Left colon (tissue), 2 donors: ENCODE measurements at regions not wholly inside any gene's neighbourhood (a gene's known extent, or its start where the extent isn't known, plus 50 kb on each side); places are given as distances from the start of the nearest gene placed in this dataset.
"Not testable (repeated sequence)": the region's sequence is repeated elsewhere in the genome, so short reads cannot be mapped to it uniquely, and the experiment has no call there.

Source experiments
- ATAC-seq: fragments of 200-7000 bp; cut with Tn5 transposase; one replicate; pipeline ENCODE4 v1.9.1; 2020; ENCODE audit warnings: mild to moderate bottlenecking, moderate library complexity
- DNase-seq, 2 donors: peaks; one replicate each; pipeline ENCODE4 v3.0.0-alpha.2; 2020
- intact Hi-C, 2 donors: fragments of 100-400 bp; cut with DNase I in 1 of 2; cut with micrococcal nuclease in 1 of 2; formaldehyde crosslinking; loops; one replicate each; pipeline versions ENCODE4 v1.11.2 to v1.14.0; 2022; cut with DNase I, micrococcal nuclease
- donor health status: DM: no; HTN: no; CAD: no.
- donor health status: DM: yes; HTN: yes; CAD: no.

DNA sequence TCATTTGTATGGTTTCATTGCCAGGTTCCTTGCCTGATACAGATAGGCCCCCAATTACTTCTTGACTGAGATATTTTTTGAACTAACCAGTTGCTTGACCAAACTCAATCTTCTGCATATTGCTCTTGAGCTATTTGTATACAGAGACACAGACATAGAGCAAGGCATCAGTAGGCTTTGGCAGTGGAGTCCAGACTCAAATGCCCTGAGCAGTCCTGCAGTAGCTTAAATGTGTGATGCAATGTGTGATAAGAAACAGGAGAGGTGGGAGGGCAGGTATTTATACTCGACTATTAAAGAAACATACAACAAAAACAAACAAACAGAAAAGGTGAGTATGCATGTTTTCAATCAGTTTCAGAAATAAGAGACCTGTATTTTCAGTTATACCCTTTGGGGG, 197.9 kb upstream of the DAB1 start:
- intact Hi-C loops = no loop called here
- ATAC-seq = no peak
- DNase-seq = no peak

DNA sequence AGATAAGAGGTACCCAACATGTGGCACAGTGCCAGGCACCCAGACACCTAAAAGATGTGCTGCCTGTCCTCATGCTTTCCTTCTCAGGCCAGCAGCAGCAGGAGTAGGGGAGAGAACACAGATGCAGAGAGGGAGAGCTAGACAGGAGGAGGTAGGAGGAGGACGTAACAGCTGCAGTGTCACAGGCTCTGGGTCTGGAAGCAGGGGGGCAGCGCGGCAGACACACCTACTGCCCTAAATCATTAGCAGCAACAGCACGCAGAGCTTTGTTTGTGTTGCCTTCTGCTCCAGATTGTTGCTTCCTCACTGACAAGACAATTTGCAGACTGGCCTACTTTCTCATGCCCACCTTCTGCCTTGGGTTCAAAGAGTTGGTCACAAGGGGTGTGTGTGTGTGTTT, 196.7 kb upstream of the DAB1 start:
- DNase-seq (no peak), ATAC-seq (no peak)
- intact Hi-C loops = no loop called here

DNA sequence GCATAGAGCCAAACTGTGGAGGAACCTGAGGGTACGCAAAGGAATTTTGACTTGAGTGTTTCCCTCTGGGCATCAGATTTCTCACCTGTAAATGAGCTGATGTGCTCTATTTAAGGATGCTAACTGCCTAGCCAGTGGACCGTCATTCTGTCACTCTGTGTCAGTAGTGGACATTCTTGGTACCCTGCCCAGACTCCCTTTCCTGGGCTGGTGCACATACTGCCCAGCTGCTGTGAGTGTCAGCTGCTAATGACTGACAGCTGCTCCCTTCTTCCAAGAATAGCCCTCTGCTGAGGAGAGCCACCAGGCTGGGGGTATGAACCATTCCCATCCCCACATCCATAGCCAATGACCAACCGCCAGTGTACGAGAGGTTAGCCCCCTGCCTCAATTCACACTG, 193.1 kb upstream of the DAB1 start:
- ATAC-seq (no peak), DNase-seq (no peak)
- intact Hi-C loops = no loop called here

DNA sequence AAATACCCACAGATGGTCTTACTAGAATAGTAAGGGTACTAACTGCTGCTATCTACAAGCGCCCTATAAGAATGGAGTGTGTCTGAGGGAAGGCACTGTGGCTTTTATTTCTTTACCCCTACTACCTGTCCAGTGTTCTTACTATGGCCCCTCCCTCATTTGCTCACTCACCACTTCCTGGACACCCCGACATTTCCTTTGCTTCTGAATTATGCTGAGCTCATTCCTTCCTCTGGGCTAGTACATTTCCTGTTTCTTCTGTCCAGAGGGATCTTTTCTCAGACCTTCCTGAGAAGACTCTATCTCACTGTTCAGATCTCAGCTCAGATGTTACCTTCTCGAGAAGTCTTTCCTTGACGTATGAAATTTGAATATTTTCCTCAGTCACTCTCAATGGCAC, 192.1 kb upstream of the DAB1 start:
- no peak for DNase-seq
- intact Hi-C loops = no loop called here
- no peak for ATAC-seq

DNA sequence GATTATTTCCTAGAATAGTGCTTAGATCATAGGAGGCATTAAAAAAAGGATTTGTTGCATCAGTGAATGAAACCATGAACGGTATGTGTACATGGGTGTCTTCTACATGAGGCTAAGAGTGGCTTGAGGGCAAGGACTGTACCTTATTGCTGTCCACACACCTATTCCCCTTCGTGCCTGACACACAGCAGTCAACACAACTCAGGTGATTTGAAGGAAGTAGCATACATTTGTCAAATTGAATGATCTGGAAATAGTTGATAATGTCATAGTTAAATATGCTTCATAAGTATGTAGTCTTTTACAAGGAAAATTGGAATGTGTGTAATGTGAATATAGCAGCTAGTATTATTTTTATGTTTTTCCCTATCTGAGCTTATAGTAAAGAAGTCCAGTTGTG, 189.0 kb upstream of the DAB1 start:
- intact Hi-C loops = no loop called here
- no peak for DNase-seq
- no peak for ATAC-seq

DNA sequence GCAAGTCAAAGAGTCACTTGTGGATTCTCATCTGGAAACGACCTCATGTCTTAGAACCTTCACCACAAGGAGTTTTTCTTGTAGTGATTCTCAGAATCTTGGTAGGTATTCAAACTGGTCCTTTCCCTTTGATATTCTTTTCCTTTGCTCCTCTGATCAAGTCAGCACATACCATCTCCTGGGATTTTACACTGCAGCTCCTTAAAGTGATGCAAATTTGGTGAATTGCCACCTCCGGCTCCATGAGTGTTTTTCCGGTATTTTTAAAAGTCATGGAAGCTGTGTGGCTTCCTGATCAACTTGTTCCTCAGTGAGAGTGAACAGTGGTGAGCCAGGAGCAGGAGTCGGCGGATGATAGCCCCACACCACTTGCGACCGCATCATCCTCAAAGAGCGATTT, 182.1 kb upstream of the DAB1 start:
- DNase-seq = no peak
- no peak for ATAC-seq
- intact Hi-C loops = no loop called here

DNA sequence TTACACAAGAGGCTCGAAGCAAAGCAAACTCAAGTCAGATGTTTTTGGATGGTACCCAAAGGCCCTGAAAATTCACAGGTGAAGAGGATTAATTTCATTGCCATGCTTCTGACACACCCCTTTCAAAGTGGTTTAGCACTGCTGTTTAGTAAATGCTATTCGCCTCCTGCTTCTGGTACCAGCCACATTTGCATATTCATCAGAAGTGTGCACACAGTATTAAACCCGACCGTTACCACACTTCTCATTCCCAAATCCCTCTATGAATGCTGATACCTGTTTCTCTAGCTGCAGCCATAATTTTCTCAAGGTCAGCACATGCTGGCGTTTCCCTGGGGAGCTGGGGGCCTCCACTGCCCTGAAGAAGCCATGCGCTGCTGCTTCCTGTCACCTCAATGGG, 179.8 kb upstream of the DAB1 start:
- DNase-seq (no peak), ATAC-seq (no peak)
- intact Hi-C loops = no loop called here

DNA sequence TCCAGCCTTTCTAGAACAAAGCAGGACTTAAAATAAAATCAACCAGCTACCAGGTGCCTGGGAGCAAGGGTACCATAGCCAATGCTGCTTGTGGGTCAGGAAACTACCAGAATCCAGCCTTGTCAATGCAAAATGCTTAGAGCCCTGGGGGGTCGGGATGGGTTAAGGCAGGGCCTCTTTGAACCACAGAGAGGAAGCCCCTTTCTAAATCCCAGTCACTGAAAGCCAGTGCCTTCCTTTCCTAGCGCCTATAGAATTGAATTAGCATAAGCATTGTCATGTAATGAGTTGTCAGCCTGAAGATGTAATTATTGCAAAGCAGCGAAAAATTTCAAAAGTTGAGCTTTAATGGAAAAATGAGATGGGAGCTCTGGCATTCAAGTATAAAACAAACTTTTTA, 176.6 kb upstream of the DAB1 start:
- no peak for DNase-seq
- no peak for ATAC-seq
- intact Hi-C loops = no loop called here

DNA sequence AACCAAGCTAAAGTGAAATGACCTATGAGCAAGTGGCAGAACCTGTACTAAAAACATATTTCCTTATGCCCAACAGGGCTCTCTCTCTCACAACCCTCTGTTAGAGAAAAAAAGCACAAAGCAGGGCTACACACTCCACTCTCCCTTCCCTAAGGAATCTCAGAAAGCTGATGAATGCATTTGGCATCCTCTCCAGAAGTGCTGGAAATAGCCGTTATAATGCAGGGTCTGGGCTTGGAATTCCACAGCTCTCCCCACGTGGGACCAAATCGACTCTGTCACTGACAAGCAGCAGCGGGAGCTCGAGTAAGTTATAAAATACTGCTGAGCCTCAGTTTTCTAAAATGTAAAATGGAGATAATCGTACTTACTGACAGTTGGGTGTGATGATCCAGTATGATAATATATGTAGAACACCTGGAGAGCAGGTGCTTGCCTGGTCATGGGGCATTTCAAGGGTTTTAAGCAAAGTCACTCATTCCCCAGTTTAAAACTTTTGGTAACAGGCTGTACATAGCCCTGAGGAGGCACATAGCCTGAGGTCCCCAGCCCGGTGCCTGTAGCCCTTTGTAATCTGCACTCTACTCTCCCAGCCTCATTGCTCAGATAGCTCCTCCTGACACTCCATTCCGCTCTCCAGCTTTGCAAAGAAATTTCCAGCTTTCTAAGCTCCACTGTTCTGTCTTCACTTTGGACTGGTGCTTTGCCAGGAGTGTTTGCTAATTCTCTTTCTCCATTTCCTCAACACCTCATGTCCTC, 175.6 kb upstream of the DAB1 start:
- no peak for DNase-seq
- no peak for ATAC-seq

DNA sequence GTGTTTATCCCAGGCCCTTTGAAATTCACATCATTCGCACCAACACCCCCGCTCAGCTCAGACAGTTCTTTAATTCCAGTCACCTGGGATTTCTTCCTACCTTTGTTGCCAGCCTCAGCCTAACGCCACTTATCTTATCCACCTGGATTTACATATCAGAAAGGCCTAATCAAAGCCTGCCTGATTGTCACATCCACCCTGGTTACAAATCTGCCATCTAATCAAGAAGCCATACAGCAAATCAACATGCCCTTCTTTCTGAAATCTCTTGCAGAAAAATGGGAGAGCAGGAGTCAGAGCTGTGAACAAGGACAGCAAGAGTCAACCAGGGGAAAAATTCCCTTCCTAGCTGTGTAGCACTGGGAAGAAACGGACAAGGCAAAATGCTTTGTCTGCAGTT, 173.2 kb upstream of the DAB1 start:
- intact Hi-C loops = no loop called here
- ATAC-seq = no peak
- no peak for DNase-seq

More for the DNA sequence above, 175.6 kb upstream of the DAB1 start:
- intact Hi-C loops = no loop called here

DNA sequence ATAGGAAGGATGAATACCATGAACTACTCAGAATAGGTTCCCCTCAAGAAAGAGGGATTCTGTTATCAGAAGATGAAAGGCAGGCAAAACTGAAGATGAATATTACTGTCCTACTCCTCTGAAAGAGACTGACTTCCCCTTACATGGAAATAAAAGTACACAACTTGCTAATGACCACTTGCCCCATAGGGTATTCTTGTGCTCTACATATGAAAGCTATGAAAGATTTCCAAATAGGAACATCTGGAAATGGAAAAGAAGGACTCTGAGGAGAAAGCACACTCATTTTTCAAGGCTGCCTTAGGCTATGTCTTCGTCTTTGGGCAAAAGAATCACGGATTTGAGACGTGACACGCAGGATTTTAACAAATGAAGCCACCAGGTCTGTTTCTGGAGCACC, 170.1 kb upstream of the DAB1 start:
- ATAC-seq = no peak
- no peak for DNase-seq
- intact Hi-C loops = no loop called here

DNA sequence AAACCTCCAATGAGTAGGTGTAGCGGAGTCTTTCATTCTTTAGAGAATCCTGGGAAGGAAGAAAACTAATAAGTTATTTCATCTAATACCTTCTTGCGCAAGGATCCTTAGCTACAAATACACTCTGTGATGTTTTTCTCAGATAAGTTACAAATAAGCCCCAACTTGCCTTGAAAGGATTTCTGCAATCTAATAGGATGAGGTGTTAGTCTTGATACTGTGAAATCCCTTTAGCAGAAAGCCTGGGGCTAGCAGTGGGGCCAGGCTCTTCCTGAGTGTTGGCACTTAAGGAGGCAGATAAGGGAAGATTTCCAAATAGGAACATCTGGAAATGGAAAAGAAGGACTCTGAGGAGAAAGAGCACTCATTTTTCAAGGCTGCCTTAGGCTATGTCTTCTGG, 168.0 kb upstream of the DAB1 start:
- intact Hi-C loops = no loop called here
- no peak for ATAC-seq
- DNase-seq = no peak

DNA sequence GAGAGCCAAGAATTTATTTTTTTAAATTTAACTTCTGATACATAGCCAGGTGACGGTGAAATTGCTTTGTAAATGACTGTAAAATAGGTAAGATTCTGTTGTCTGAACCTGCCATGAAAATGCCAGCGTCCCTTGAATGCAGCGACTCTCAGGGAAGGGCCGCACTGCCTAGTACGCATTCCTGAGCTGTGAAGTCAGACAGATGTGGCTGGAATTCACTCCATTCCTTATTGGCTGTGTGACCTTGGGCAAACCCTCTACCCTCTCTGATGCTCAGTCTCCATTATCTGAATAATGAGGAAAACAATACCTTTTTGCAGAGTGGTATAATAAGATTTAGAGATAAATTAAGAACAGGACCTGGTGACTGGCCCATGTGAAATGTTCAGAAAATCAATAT, 167.1 kb upstream of the DAB1 start:
- no peak for DNase-seq
- intact Hi-C loops = no loop called here
- ATAC-seq = no peak

DNA sequence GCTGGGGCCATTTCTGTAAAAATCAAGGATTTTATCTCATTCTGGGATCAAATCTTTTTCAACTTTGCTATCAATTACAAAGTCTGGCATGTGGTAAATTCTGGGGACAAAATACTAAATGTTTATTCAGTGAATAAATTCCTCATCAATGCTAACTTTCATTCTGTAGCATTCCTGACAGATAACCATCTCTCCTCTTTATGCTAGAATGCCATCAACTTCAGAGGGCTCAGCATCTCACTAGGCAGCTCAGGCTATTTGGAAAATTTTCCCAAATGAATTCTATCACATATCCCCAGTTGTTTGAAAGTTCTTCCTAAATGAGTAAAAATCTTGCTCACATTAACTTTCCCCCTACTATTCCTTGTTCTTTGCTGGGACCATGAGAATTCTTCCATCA, 163.0 kb upstream of the DAB1 start:
- no peak for ATAC-seq
- intact Hi-C loops = no loop called here
- DNase-seq = no peak

DNA sequence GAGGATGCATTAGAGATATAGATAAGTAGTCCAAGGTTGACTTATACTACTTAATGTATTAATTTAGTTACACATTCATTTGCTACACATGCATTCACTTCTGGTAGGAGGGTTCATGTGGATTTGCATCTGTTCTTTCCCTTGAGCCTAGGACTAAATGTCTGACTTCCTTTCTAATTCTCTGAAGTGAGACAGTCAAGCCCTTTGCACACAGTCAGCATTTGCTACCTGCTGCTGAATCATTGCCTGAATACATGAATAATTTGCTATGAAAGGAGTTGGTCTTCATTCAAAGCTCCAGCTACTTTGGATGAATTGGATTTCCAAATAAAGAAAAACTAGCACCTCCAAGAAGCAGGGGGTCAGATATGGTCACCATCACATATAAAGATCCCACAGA, 154.8 kb upstream of the DAB1 start:
- ATAC-seq (no peak), DNase-seq (no peak)
- intact Hi-C loops = no loop called here

DNA sequence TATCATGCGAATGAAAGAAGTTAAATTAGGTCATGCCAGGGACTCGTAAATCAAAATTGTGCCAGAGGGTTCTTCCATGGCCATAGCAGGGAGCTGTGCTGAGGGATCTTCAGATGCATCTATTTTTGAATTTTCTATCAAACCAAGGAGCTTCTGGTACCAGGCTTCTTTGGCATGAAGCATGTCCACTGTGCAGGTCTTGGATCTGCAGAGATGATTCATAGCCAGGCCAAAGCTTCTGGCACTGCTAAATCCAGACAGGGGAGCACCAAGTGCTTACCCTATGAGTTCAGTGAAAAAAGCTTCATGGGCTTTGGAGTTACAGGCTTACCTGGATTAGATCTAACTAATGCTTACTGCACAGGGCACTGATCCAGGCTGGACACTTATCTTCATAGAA, 154.2 kb upstream of the DAB1 start:
- ATAC-seq (no peak), DNase-seq (no peak)
- intact Hi-C loops = no loop called here

DNA sequence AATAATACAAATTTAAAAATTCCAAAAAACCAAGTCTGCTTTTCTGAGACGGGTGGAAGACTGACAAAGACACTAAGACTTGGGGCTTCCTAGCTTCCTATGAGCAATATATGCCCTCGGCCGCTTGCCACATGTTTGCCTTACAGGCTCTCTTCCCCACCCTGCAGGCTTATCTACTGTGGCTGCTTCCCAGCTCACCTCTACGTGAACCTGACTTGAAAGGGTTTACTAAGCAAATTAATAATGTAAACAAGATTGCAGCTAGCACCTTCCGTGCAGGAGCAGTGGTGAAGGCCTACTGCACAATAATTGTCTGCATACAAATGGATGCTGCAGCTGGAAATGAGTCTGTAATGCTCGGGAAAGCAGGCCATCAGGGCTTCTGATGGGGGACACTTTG, 152.9 kb upstream of the DAB1 start:
- no peak for ATAC-seq
- DNase-seq = no peak
- intact Hi-C loops = no loop called here

DNA sequence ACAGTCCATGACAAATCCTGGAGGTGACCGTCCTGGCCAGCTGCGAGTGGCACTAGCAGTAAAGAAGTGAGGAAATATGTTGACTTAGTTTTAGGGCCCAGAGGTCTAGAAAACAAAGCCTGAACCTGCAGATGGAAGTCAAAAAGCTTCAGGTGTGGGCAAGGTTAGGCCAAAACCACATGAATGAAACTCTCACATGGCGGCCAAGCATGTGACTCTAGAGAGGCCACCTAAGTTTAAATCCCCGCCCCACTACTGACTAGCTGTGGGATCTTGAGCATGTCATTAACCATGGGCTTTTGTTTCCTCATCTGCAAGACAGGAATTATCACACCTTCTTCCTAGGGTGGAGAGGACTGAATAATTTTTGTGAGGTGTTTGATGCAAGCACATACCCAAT, 148.2 kb upstream of the DAB1 start:
- intact Hi-C loops = no loop called here
- no peak for ATAC-seq
- DNase-seq = no peak

DNA sequence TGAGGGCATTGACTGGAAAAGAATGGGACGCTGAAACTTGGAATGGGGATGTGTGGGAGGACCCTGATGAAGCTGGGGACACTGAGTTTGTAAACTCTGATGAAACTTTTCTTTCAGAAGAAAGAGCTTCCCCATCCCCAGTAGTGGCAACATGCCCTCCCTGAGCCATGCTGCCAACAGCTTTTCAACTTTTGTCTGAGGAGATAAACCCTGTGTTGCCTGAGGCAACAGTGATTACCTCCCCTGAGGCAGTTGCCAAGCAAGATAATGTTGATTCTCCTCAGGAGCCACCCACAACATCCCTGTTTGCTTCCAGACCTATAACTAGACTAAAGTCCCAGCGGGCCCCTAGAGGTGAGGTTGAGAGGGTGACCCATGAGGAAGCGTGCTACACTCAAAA, 134.2 kb upstream of the DAB1 start:
- intact Hi-C loops, DNase-seq, ATAC-seq: not testable (repeated sequence)

DNA sequence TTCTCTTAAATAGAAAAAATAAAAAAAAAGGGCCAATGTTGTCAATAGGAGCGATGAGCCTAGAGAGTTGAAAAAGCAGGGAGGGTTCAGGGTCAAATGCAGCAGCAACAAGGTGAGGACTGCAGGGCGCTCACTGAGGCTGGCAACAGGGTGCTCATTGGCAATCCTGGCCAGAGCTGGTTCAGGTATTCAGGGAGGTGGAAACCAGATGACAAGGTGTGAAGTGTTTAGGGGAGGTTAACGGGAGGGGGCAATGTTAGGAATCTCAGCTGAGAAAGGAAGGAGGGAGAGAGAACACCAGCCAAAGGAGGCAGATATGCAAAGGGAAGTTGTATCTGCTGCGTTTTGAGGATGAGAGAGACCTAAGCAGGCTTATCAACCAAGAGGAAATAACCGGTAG, 129.8 kb upstream of the DAB1 start:
- intact Hi-C loops = no loop called here
- ATAC-seq (no peak), DNase-seq (no peak)

DNA sequence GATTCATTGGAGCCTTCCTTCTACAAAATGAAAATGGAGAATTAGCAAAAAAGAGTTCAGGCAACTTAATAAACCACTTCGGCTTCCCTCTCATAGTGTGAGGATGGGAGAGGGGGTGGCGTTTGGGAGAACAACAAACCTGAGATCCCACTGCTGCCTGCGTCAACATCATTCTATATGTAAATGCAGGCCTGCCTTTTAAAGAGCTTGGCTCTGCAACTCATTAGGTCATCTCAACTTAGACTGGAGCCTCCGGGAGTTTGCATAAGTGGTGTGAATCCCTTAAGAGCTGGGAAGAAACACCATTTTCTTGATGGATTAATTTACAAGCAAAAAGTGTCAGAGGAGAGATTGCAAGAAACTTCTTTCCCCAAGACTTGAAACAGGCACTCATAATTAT, 127.6 kb upstream of the DAB1 start:
- ATAC-seq = no peak

DNA sequence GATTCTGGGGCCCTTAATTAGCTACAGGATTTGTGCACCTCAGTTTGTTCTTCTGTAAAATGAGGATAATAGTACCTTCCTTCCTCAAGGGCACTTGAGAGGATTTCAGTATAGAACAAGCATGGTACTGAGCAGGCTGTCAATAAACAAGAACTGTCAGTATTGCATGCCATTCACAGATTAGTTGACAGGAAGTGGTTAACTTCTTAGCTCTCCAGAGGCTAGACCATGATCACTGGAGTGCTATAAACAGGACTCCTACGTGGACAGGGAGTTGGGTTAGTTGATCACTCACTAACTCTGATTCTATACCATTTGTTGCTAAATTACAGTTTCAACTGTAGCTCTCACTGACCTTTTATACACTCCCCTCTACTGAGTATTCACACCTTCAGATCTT, 126.2 kb upstream of the DAB1 start:
- DNase-seq = no peak
- intact Hi-C loops = no loop called here

More for the DNA sequence above, 127.6 kb upstream of the DAB1 start:
- no peak for DNase-seq
- intact Hi-C loops = no loop called here

More for the DNA sequence above, 126.2 kb upstream of the DAB1 start:
- no peak for ATAC-seq
